ENCODE measurements at regions not wholly inside any gene's neighbourhood (a gene's known extent, or its start where the extent isn't known, plus 50 kb on each side); places are given as distances from the start of the nearest gene placed in this dataset.
A peak's percentile ranks its signal among the peaks of the same experiment; 100 is the strongest.
"Not testable (repeated sequence)": the region's sequence is repeated elsewhere in the genome, so short reads cannot be mapped to it uniquely, and the experiment has no call there.

- no peak overlapping the region for H3K4me3 ChIP-seq
- H3K36me3 ChIP-seq: no peaks in the 10 kb centered on the region
- no peak overlapping the region for H3K27ac ChIP-seq
- no peaks in the 10 kb centered on the region for H3K27me3 ChIP-seq
- H3K9me3 ChIP-seq (replicated peaks): no peaks in the 10 kb centered on the region
- H3K4me1 ChIP-seq: peaks cover 22% of the 10 kb centered on the region
- DNase-seq: peak; percentile 14 to 46
These were observed 357.9 kb downstream of the BCL11B start for GRCh38 chr14:98913967-98914650.

DNA sequence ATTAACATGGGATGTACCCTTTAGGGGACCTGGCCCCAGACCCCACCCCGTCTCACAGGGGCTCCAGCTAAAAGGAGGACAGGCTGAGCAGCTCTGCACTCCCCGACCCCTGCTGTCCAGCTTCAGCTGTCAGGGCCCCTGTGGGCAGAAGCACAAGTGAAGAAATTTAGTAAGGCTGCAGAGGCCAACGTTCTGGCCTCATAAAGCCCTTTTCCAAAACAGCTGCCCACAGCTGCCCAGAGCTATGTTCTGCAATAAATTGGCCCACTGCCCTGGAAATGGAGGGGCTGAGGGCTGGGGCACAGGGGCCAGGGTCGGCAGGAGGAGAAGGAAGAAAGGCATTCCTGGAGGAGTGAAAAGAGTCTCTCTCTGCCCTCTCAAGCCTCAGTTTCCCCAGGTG is 357.1 kb downstream of the BCL11B start:
- Histone ChIP-seq H3K36me3 (no peaks in the 10 kb centered on the region), H3K27ac (no peak overlapping the region), H3K4me1 (peaks cover 14% of the 10 kb centered on the region), H3K9me3 (replicated peaks) (no peaks in the 10 kb centered on the region), H3K27me3 (no peaks in the 10 kb centered on the region), H3K4me3 (no peak overlapping the region)
- peak; percentile 29 to 56 for DNase-seq

DNA sequence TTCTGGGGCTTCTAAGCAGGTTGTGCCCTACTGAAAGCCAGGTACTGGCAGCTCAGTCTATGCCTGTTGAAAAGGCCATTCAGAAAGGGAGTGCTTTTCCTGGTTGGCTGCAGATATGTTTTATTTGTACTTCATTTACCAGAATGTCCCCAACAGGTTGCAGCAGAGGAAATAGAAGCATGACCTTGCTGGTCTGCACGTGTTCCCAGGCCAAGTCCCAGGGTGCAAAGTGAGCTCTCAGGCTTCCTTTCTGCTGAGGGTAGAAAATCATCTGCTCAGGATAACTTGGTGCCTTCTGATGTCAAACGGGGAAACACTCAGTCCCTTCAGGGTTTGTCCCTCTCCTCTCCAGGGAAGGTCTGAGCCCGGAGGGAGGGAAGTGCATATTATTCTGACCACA is 356.4 kb downstream of the BCL11B start:
- no peaks in the 10 kb centered on the region for H3K27me3 ChIP-seq
- no peaks in the 10 kb centered on the region for H3K9me3 ChIP-seq (replicated peaks)
- peaks cover 7% of the 10 kb centered on the region for H3K4me1 ChIP-seq
- no peak overlapping the region for H3K4me3 ChIP-seq
- no peaks in the 10 kb centered on the region for H3K36me3 ChIP-seq
- H3K27ac ChIP-seq: no peak overlapping the region
- no peak for DNase-seq

- Histone ChIP-seq H3K4me3 (no peak overlapping the region), H3K27ac (no peak overlapping the region), H3K27me3 (no peaks in the 10 kb centered on the region), H3K4me1 (peaks cover 7% of the 10 kb centered on the region), H3K9me3 (replicated peaks) (no peaks in the 10 kb centered on the region), H3K36me3 (no peaks in the 10 kb centered on the region)
- no peak for DNase-seq
These were observed 356.0 kb downstream of the BCL11B start for GRCh38 chr14:98916036-98916435.

DNA sequence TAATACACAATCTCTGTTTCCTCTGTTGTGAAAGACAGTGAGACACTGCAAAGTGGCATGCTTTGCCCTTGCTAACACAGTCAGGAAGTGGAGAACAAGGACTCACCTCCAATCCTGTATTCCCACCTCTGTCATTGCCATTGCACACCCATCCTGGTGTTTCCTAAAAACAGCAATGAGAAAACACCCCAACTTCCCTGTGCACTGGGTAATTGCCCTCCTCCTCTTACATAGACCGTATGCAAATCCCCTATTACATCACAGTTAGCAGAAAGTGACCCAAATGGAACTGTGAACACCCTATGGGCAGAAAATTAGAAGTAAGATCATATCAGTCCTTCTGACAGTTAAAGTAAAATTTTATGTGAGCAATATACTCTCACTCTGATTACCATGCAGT is 355.5 kb downstream of the BCL11B start:
- Histone ChIP-seq H3K27me3 (no peaks in the 10 kb centered on the region), H3K4me3 (no peak overlapping the region), H3K36me3 (no peaks in the 10 kb centered on the region), H3K27ac (no peak overlapping the region), H3K4me1 (peaks cover 7% of the 10 kb centered on the region), H3K9me3 (replicated peaks) (no peaks in the 10 kb centered on the region)
- no peak for DNase-seq

- no peak for DNase-seq
- no peaks in the 10 kb centered on the region for H3K36me3 ChIP-seq
- H3K9me3 ChIP-seq (replicated peaks): no peaks in the 10 kb centered on the region
- H3K4me1 ChIP-seq: peaks cover 4% of the 10 kb centered on the region
- H3K27ac ChIP-seq: no peak overlapping the region
- no peak overlapping the region for H3K4me3 ChIP-seq
- no peaks in the 10 kb centered on the region for H3K27me3 ChIP-seq
These were observed 352.6 kb downstream of the BCL11B start for GRCh38 chr14:98919434-98919833.

GRCh38 chr14:98921306-98921705 is 350.7 kb downstream of the BCL11B start:
- not testable (repeated sequence) for H3K27me3 ChIP-seq; H3K4me3 ChIP-seq; H3K4me1 ChIP-seq; DNase-seq; H3K36me3 ChIP-seq; H3K9me3 ChIP-seq (replicated peaks); H3K27ac ChIP-seq

DNA sequence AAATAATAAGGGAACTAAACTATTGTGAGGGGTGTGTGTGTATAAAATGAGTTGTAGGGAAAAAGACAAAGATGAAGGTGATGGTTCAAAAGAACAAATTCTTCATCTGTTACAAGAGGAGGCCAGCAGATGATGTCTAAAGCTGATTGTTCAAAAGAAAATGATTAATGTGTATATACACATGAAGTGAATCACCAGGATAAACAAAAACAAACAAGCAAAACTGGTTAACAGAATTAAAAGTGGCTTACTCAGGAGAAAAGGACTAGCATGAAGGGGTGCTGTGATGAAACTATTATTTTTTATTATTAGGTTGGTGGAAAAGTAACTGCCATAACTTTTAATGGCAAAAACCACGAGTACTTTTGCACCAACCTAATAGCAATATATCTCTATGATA is 348.4 kb downstream of the BCL11B start:
- no peaks in the 10 kb centered on the region for H3K27me3 ChIP-seq
- DNase-seq: no peak
- H3K4me3 ChIP-seq: no peak overlapping the region
- no peaks in the 10 kb centered on the region for H3K4me1 ChIP-seq
- no peaks in the 10 kb centered on the region for H3K36me3 ChIP-seq
- H3K27ac ChIP-seq: no peak overlapping the region
- H3K9me3 ChIP-seq (replicated peaks): no peaks in the 10 kb centered on the region

DNA sequence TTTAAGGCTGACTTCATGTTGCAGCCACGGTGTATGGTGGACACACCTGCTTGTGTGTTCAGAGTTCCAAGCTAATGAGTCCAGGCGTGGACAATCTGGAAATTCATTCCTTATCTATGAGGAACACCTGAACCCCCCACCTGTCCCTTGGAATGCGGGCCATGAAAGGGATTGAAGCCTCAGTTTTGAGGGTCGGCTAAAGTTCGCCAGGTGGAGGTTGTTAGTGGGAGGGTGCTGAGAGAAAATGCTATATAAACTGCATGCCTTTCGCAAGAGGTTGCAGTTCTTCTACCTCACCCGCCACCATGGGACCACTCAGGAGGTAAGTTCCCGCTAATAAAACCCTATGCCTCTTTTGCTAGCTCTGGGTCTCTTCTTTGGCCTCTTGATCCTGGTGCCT is 348.0 kb downstream of the BCL11B start:
- H3K27me3 ChIP-seq: no peaks in the 10 kb centered on the region
- H3K4me3 ChIP-seq: no peak overlapping the region
- no peak overlapping the region for H3K27ac ChIP-seq
- no peak for DNase-seq
- no peaks in the 10 kb centered on the region for H3K9me3 ChIP-seq (replicated peaks)
- H3K36me3 ChIP-seq: no peaks in the 10 kb centered on the region
- no peaks in the 10 kb centered on the region for H3K4me1 ChIP-seq

- Histone ChIP-seq H3K27ac (no peak overlapping the region), H3K4me3 (no peak overlapping the region), H3K27me3 (no peaks in the 10 kb centered on the region), H3K4me1 (no peaks in the 10 kb centered on the region), H3K36me3 (no peaks in the 10 kb centered on the region), H3K9me3 (replicated peaks) (no peaks in the 10 kb centered on the region)
- DNase-seq: no peak
These were observed 346.5 kb downstream of the BCL11B start for GRCh38 chr14:98925354-98926040.

- Histone ChIP-seq H3K4me1 (no peaks in the 10 kb centered on the region), H3K36me3 (no peaks in the 10 kb centered on the region)
- DNase-seq: no peak
These were observed 345.9 kb downstream of the BCL11B start for GRCh38 chr14:98926146-98926545.

GRCh38 chr14:98926801-98927200 is 345.2 kb downstream of the BCL11B start:
- H3K27me3 ChIP-seq: no peaks in the 10 kb centered on the region
- H3K9me3 ChIP-seq (replicated peaks): no peaks in the 10 kb centered on the region
- no peak overlapping the region for H3K4me3 ChIP-seq
- no peak overlapping the region for H3K27ac ChIP-seq
- H3K4me1 ChIP-seq: no peaks in the 10 kb centered on the region
- no peaks in the 10 kb centered on the region for H3K36me3 ChIP-seq
- no peak for DNase-seq

More at GRCh38 chr14:98926146-98926545, 345.9 kb downstream of the BCL11B start:
- Histone ChIP-seq H3K27ac (no peak overlapping the region), H3K4me3 (no peak overlapping the region), H3K27me3 (no peaks in the 10 kb centered on the region), H3K9me3 (replicated peaks) (no peaks in the 10 kb centered on the region)

DNA sequence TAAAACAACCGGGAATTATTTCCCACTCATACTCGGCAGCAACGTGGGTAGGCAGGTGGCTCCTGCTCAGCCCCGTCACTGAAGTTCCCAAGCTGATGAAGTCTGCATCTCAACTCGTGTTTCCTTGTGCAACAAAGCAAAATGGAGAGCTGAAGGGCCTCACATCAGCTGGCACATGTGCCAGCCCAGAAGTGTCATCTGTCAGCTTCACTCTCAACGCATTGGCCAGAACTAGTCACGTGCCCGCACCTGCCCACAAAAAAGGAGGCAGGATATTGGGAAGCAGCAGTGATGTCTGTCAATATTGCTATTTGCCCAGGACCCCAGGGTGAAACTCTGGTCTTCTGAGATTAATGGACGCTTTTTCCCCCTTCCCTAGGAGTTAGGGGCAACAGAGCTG is 344.0 kb downstream of the BCL11B start:
- Histone ChIP-seq H3K9me3 (replicated peaks) (no peaks in the 10 kb centered on the region), H3K27me3 (no peaks in the 10 kb centered on the region), H3K36me3 (no peaks in the 10 kb centered on the region), H3K27ac (no peak overlapping the region), H3K4me1 (no peaks in the 10 kb centered on the region), H3K4me3 (no peak overlapping the region)
- DNase-seq: no peak

DNA sequence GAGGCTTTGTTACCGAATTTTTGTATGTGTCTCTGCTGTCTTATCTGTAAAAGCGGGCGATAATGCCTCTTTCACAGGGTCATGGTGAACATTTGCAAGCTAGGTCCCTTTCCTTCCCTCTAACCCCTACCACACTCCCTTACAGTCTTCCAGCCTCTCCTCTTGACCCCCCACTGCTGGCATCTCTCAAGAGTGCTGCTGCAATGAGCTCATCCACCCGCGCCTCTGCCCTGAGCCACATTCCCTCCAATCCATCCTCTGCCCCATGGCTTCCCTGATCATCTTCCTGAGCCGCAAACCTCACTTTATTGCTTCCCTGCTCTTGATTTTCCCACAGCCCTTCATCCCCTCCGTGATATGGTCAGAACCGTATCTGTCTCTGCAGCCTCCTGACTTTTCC is 343.6 kb downstream of the BCL11B start:
- H3K9me3 ChIP-seq (replicated peaks): no peaks in the 10 kb centered on the region
- no peak overlapping the region for H3K4me3 ChIP-seq
- H3K27me3 ChIP-seq: no peaks in the 10 kb centered on the region
- no peaks in the 10 kb centered on the region for H3K36me3 ChIP-seq
- no peak for DNase-seq
- no peak overlapping the region for H3K27ac ChIP-seq
- H3K4me1 ChIP-seq: no peaks in the 10 kb centered on the region

DNA sequence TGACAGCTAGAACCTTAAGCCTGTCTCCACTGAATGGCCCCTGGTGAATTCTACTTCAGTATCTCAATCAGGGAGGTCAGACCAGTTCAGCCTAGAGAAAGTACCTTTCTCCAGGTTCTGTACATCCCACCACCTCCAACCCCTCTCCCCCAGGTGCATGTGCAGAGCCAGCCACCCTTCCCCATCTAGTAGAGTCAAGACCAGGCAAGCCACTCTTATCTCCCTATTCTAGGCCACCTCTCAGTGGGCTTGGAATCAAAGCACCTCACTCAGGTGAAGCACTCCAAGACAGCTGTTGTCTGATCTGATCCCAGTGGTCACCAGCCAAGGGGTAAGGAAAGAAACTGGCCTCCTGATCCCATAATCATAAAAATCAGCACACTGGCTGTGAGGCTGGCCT is 340.9 kb downstream of the BCL11B start:
- H3K36me3 ChIP-seq: no peaks in the 10 kb centered on the region
- no peaks in the 10 kb centered on the region for H3K27me3 ChIP-seq
- H3K9me3 ChIP-seq (replicated peaks): no peaks in the 10 kb centered on the region
- H3K4me3 ChIP-seq: no peak overlapping the region
- H3K27ac ChIP-seq: no peak overlapping the region
- no peak for DNase-seq
- no peaks in the 10 kb centered on the region for H3K4me1 ChIP-seq

- Histone ChIP-seq H3K27me3 (no peaks in the 10 kb centered on the region), H3K9me3 (replicated peaks) (no peaks in the 10 kb centered on the region), H3K4me1 (no peaks in the 10 kb centered on the region), H3K4me3 (no peak overlapping the region), H3K36me3 (no peaks in the 10 kb centered on the region), H3K27ac (no peak overlapping the region)
- no peak for DNase-seq
These were observed 340.1 kb downstream of the BCL11B start for GRCh38 chr14:98931911-98932310.
